NOMO-1 treated with DMSO at 0.1 percent for 48 hours (cell line): ENCODE measurements at regions not wholly inside any gene's neighbourhood (a gene's known extent, or its start where the extent isn't known, plus 50 kb on each side); places are given as distances from the start of the nearest gene placed in this dataset.
A peak's percentile ranks its signal among the peaks of the same experiment; 100 is the strongest.
"Not testable (repeated sequence)": the region's sequence is repeated elsewhere in the genome, so short reads cannot be mapped to it uniquely, and the experiment has no call there.

ENCODE experiments used
- DNase-seq: peaks from one replicate; lab custom pipeline; 2025; ENCODE audit not compliant: unreplicated experiment; lab: John Stamatoyannopoulos, UW

- DNase-seq = no peak
Measured at GRCh38 chr22:47406180-47406834, 643.9 kb downstream of the TBC1D22A start.

- not testable (repeated sequence) for DNase-seq
Measured at GRCh38 chr22:47405222-47405621, 642.8 kb downstream of the TBC1D22A start.

- DNase-seq = no peak
Measured at GRCh38 chr22:47402876-47403525, 640.6 kb downstream of the TBC1D22A start.

GRCh38 chr22:47401976-47402770 is 639.7 kb downstream of the TBC1D22A start:
- peak; percentile 23 for DNase-seq

- DNase-seq = no peak
Measured at GRCh38 chr22:47401592-47401898, 639.1 kb downstream of the TBC1D22A start.

GRCh38 chr22:47400701-47401591 is 638.5 kb downstream of the TBC1D22A start:
- DNase-seq = no peak

DNA sequence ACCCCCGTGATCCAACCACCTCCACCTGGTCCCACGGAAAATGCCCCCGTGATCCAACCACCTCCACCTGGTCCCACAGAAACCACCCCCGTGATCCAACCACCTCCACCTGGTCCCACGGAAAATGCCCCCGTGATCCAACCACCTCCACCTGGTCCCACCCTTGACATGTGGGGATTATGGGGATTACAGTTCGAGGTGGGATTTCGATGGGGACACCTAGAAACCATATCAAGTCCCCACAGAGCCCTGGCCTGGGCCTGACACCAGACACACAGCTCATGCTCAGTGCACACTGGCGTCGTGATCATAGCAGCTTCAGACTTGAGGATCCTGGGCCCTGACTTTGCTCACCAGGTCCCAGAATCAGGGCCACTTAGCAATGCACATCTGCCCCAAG is 637.7 kb downstream of the TBC1D22A start:
- DNase-seq = not testable (repeated sequence)

DNA sequence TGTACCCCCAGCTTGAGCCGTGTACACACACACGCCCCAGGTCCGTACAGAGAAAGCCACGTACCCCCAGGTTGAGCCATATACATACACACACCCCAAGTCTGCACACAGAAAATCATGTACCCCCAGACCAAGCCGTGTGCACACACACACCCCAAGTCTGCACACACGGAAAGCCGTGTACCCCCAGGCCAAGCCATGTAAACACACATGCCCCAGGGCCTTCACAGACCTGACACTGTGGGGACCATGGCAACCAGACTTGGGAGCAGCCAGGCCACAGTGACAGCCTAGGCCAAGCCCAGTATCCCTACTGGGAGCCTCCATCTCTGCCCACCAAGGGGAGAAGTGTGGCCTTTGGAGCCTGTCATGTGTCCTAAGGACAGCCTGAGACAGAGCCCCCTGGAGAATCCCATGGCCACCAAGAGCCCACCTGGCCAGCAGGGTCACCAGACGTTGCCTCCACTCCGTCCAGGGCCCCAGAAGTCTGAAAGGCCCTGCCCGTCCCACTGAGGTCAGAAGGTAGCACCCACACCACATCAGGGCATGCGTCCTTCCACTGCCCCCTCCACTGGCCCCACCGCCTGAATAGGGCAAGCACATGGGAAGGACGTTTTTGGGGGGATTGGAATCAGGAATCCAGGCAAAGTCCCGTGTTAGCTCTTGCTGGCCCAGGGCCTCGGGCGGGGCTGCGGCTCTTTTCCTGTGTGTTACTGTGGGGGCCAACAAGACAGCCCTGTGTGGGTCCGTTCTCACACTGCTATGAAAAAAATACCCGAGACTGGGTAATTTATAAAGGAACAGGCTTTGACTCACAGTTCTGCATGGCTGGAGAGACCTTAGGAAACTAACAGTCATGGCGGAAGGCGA is 636.7 kb downstream of the TBC1D22A start:
- no peak for DNase-seq

GRCh38 chr22:47398491-47398890 is 636.0 kb downstream of the TBC1D22A start:
- no peak for DNase-seq

DNA sequence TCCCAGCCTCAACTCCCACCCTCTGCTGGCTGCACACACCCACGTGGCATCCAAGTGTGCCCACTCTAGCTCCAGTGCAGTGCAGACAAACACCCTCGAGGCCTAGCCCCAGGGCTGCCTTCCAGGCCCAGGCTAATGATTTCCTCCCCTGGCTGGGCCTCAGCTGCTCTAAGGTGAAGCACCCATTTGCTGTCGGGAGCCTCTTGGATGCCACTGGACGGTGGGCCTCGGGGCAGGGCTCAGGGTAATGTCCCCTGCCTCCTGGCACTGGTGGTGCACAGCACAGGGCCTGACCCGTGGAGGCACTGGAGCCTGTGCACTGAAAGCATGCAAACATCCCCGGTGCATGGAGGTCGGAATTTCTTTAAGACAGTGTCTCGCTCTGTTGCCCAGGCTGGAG is 635.2 kb downstream of the TBC1D22A start:
- no peak for DNase-seq

DNA sequence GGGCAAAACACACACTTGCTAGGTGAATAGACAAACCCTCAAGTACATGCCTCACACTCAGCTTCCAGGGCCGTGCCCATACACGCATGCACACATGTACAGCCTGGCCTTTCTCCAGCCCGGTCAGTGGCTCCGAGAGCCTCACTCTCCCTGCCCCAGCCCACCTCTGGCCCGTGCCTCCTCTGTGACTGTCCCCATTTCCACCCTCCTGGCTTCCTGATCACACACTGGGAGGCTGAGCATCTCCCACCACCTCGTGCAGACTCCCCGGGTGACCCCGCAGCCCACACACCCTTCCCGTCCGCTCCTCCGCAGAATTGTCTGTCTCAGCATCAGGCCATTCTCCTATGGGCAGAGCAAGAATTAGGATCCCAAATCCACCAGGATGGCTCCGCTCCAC is 634.1 kb downstream of the TBC1D22A start:
- DNase-seq = no peak

DNA sequence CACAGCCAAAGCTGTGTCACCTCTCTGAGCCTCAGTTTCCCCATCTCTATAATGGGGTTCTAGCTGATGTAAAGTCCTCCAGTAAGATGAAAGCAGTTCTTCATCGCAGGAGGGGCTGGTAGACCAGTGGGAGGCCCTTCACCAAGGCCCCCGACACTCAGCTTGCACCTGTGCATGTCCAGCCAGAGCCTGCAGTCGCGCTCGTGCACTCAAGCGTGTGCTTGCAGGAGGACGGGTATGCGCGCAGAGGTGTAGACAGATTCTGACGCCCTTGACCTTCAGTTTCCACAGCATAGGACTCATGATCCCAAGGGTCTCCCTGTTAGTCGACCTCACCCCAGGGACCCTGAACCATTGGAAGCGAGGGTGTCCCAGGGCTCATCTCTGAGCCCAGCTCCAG is 633.7 kb downstream of the TBC1D22A start:
- DNase-seq = no peak

- DNase-seq = no peak
Measured at GRCh38 chr22:47395481-47395880, 633.0 kb downstream of the TBC1D22A start.

DNA sequence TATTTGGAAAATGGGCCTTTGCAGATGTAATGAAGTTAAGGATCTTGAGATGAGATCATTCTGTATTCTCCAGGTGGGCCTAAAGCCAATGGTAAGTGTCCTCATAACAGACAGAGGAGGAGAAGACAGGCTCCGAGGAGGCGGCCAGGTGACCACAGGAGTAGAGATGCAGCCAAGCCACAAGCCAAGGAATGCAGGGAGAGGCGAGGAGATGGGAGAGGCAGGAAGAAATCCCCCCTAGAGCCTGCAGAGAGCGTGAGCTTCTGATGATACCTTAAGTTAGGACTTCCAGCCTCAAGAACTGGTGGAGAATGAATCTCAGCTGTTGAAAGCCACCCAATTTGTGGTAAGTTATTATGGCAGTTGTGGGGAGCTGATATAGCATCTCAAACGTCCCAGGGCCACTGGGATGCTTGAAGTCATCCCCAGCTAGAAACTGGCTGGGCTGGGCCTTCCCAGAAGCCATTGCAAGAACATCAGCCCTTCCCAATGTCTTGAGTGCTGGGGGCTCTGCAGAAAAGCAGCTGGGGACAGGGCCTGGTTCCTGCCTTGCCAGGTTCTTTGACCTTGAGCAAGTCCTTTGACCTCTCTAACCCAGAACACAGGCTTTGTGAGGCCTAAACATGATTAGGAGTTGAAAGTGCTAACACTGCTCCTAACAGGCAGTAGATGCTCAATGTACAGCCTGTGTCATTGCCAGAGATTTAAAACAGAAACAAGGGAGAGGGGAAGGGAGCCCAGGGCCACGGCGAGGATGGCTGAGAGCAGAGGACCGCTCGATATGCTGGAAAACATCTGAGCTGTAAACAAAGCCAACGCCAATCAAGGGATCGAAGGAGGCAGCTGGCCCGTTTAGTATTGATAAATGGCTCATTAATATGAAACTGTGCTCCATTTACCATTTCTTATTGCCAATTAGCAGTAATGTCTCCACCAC is 632.3 kb downstream of the TBC1D22A start:
- no peak for DNase-seq

DNA sequence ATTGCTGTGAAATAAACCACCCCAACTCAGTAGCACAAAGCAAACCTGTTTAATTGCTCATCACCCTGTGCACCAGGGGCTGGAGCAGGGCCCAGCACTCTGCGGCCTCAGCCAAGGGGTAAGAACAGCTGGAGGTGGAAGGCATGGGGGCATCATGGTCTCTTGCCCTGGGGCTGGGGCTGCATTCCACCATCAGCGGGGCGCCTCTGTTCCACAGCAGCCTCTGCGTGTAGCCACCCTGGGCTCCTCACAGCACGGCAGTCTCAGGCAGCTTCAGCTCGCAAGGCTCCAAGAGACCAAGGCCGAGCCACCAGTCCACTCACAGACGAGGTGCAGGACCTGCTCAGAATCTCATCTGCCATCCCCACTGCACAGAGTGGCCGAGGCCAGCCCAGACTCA is 630.7 kb downstream of the TBC1D22A start:
- DNase-seq = no peak

GRCh38 chr22:47392729-47393128 is 630.3 kb downstream of the TBC1D22A start:
- DNase-seq = no peak

- no peak for DNase-seq
Measured at GRCh38 chr22:47392054-47392347, 629.6 kb downstream of the TBC1D22A start.

GRCh38 chr22:47391169-47392053 is 629.0 kb downstream of the TBC1D22A start:
- DNase-seq = no peak
